MCF 10A (cell line): ENCODE measurements at regions not wholly inside any gene's neighbourhood (a gene's known extent, or its start where the extent isn't known, plus 50 kb on each side); places are given as distances from the start of the nearest gene placed in this dataset.

Experiments
- BruUV-seq: library from RNA; stranded (reverse); fragments of 400-500 nt; replicated peaks from 2 replicates; lab custom pipeline; 2021; lab: Mats Ljungman, UMichigan
- CTCF ChIA-PET: fragments of 300-600 bp; sonication (Branson Sonifier 250); formaldehyde crosslinking; extraction: SDS; loops from one replicate; lab custom pipeline; 2021; ENCODE audit warnings: antibody characterized with exemption, inconsistent platforms; lab: Yijun Ruan, JAX
- POLR2A ChIA-PET: fragments of 300-600, 350-650 bp; sonication (Branson Sonifier 250); formaldehyde crosslinking; extraction: SDS; loops from one replicate; lab custom pipeline; 2020; ENCODE audit warnings: antibody characterized with exemption, inconsistent platforms; lab: Yijun Ruan, JAX
- DNase-seq: peaks from one replicate; pipeline ENCODE4 v3.0.0-alpha.2; 2018; ENCODE audit not compliant: unreplicated experiment
- H3K27ac Mint-ChIP-seq: one replicate; pipeline ENCODE4 v1.8.0; 2022; ENCODE audit warnings: mild to moderate bottlenecking, low read depth, mixed read lengths; ENCODE audit not compliant: unreplicated experiment
- H3K27me3 Mint-ChIP-seq: one replicate; pipeline ENCODE4 v1.8.0; 2022; ENCODE audit warnings: mixed read lengths; ENCODE audit not compliant: insufficient read depth, unreplicated experiment
- H3K36me3 Mint-ChIP-seq: one replicate; pipeline ENCODE4 v1.8.0; 2022; ENCODE audit warnings: mild to moderate bottlenecking, moderate library complexity, mixed read lengths; ENCODE audit not compliant: insufficient read depth, unreplicated experiment
- H3K4me1 Mint-ChIP-seq: one replicate; pipeline ENCODE4 v1.8.0; 2022; ENCODE audit warnings: mixed read lengths; ENCODE audit not compliant: insufficient read depth, unreplicated experiment
- H3K4me3 Mint-ChIP-seq: one replicate; pipeline ENCODE4 v1.8.0; 2022; ENCODE audit warnings: mild to moderate bottlenecking, moderate library complexity, mixed read lengths; ENCODE audit not compliant: unreplicated experiment
- H3K9me3 Mint-ChIP-seq: one replicate; pipeline ENCODE4 v1.8.0; 2022; ENCODE audit warnings: mixed read lengths; ENCODE audit not compliant: unreplicated experiment
- intact Hi-C: fragments of 100-400 bp; cut with micrococcal nuclease; formaldehyde crosslinking; loops from 2 replicates; pipeline ENCODE4 v1.14.1; 2022
- TF ChIP-seq, protein P1 (sequence below): fragments of 200-600 bp; IDR thresholded peaks from one replicate; pipeline ENCODE4 v1.8.0; 2022; ENCODE audit warnings: antibody characterized with exemption, mild to moderate bottlenecking; ENCODE audit not compliant: unreplicated experiment

- CTCF ChIA-PET: no interaction called here
- Mint-ChIP-seq H3K27me3 (peaks cover 1% of the 10 kb centered on the region), H3K4me1 (no peaks in the 10 kb centered on the region), H3K9me3 (no peaks in the 10 kb centered on the region), H3K4me3 (no peak overlapping the region), H3K27ac (no peak overlapping the region), H3K36me3 (no peaks in the 10 kb centered on the region)
- no TSS peak for BruUV-seq
- DNase-seq: no peak
- POLR2A ChIA-PET: no interaction called here
- intact Hi-C loops: no loop called here
- TF ChIP-seq, protein P1, sequence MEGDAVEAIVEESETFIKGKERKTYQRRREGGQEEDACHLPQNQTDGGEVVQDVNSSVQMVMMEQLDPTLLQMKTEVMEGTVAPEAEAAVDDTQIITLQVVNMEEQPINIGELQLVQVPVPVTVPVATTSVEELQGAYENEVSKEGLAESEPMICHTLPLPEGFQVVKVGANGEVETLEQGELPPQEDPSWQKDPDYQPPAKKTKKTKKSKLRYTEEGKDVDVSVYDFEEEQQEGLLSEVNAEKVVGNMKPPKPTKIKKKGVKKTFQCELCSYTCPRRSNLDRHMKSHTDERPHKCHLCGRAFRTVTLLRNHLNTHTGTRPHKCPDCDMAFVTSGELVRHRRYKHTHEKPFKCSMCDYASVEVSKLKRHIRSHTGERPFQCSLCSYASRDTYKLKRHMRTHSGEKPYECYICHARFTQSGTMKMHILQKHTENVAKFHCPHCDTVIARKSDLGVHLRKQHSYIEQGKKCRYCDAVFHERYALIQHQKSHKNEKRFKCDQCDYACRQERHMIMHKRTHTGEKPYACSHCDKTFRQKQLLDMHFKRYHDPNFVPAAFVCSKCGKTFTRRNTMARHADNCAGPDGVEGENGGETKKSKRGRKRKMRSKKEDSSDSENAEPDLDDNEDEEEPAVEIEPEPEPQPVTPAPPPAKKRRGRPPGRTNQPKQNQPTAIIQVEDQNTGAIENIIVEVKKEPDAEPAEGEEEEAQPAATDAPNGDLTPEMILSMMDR: no peak
Measured at GRCh38 chr13:51027644-51028043, 83.4 kb downstream of the C13orf42 start.

GRCh38 chr13:51026016-51026415, 85.1 kb downstream of the C13orf42 start:
- BruUV-seq: no TSS peak
- peaks cover 18% of the 10 kb centered on the region for H3K27me3 Mint-ChIP-seq
- no peaks in the 10 kb centered on the region for H3K36me3 Mint-ChIP-seq
- H3K27ac Mint-ChIP-seq: no peak overlapping the region
- TF ChIP-seq, protein P1: no peak
- DNase-seq: no peak
- POLR2A ChIA-PET: no interaction called here
- H3K9me3 Mint-ChIP-seq: no peaks in the 10 kb centered on the region
- CTCF ChIA-PET: no interaction called here
- H3K4me1 Mint-ChIP-seq: no peaks in the 10 kb centered on the region
- no peak overlapping the region for H3K4me3 Mint-ChIP-seq
- intact Hi-C loops: no loop called here

DNA sequence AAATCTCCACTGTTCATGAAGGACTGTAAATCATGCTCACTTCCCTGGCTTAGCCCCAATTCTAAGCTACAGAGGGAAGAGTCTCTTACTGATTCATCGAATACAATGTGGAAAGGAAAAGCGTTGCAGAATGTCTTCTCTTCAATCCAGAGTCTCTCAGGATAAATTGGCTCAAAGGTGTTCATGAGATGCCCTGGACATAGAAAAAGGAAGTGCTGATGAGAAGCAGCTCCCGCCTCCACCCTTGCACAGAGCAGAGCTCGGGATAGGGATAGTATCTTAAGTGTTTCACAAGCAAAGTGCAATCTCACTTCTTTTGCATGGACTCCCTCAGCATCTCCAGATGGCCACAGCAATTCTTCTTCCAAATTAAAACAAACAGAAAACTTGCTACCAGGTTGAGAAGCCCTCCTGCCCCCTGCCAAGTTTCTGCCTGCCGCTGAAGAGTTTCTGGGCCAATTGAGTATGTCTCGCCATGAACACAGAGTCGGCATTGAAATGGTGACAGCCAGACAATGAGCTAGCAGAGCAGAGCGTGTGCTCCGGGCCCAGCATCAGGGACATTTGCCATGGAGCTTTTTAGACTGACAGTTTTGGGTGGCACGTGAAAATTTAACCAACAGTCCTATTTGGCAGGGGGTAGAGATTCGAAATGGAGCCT, 85.7 kb downstream of the C13orf42 start:
- Mint-ChIP-seq H3K9me3 (no peaks in the 10 kb centered on the region), H3K4me3 (no peak overlapping the region)
- CTCF ChIA-PET: interaction anchor here (0.7 kb wide), 1 partner anchor 251 kb away, joined by 3 read pairs; no protein-coding TSS in a partner anchor

GRCh38 chr13:51021811-51022210, 89.3 kb downstream of the C13orf42 start:
- H3K4me1 Mint-ChIP-seq: no peaks in the 10 kb centered on the region
- H3K27ac Mint-ChIP-seq: no peak overlapping the region
- ChIA-PET CTCF (interaction anchor here (1.5 kb wide), 1 partner anchor 48 kb away, joined by 4 read pairs; no protein-coding TSS in a partner anchor), POLR2A (interaction anchor here (1.0 kb wide), 1 partner anchor 10 kb away, joined by 3 read pairs; no protein-coding TSS in a partner anchor)
- H3K9me3 Mint-ChIP-seq: no peaks in the 10 kb centered on the region
- intact Hi-C loops: no loop called here
- TF ChIP-seq, protein P1: no peak
- H3K36me3 Mint-ChIP-seq: no peaks in the 10 kb centered on the region
- H3K4me3 Mint-ChIP-seq: no peak overlapping the region
- H3K27me3 Mint-ChIP-seq: peaks cover 19% of the 10 kb centered on the region
- no TSS peak for BruUV-seq
- DNase-seq: no peak

More for the DNA sequence above, 85.7 kb downstream of the C13orf42 start:
- no TSS peak for BruUV-seq
- no peaks in the 10 kb centered on the region for H3K36me3 Mint-ChIP-seq
- H3K4me1 Mint-ChIP-seq: no peaks in the 10 kb centered on the region
- H3K27ac Mint-ChIP-seq: no peak overlapping the region
- TF ChIP-seq, protein P1: no peak
- peaks cover 19% of the 10 kb centered on the region for H3K27me3 Mint-ChIP-seq
- no peak for DNase-seq
- POLR2A ChIA-PET: interaction anchor here (0.6 kb wide), 1 partner anchor 103 kb away, joined by 3 read pairs; no protein-coding TSS in a partner anchor
- intact Hi-C loops: no loop called here
